OCI-LY7 (cell line): ENCODE measurements at regions not wholly inside any gene's neighbourhood (a gene's known extent, or its start where the extent isn't known, plus 50 kb on each side); places are given as distances from the start of the nearest gene placed in this dataset.

ENCODE experiments used
- EZH2phosphoT487 ChIP-seq: fragments of 200-600 bp; sonication (generic); IDR thresholded peaks from 2 replicates; pipeline ENCODE4 v1.6.1; 2018; ENCODE audit warnings: low read depth, borderline replicate concordance, mild to moderate bottlenecking, mixed run types, antibody characterized with exemption, low read length, moderate library complexity, mixed read lengths
- TF ChIP-seq, protein P1 (sequence below): fragments of 200-600 bp; sonication (generic); conservative IDR thresholded peaks from 2 replicates; pipeline ENCODE4 v1.5.1; 2014; ENCODE audit warnings: mild to moderate bottlenecking, antibody characterized with exemption, low read length, moderate library complexity, mixed read lengths

DNA sequence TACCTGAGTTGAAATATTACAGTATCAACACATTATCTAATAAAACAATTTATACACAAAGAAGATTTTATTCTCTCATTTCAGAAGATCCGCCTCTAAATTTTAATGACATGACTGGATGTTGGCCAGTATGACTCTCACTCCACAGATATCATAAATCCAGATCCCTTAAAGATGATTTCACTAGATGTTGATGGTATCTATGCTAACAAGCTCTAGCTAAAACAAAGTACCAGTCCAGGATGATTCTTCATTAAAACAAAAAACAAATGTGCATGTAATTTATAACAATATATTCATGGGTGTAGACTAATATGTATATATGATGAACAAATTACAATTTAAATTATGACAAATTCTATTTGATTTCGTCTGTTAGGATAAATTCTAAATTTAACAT lies 708.4 kb downstream of the SATB2 start:
- TF ChIP-seq, protein P1, sequence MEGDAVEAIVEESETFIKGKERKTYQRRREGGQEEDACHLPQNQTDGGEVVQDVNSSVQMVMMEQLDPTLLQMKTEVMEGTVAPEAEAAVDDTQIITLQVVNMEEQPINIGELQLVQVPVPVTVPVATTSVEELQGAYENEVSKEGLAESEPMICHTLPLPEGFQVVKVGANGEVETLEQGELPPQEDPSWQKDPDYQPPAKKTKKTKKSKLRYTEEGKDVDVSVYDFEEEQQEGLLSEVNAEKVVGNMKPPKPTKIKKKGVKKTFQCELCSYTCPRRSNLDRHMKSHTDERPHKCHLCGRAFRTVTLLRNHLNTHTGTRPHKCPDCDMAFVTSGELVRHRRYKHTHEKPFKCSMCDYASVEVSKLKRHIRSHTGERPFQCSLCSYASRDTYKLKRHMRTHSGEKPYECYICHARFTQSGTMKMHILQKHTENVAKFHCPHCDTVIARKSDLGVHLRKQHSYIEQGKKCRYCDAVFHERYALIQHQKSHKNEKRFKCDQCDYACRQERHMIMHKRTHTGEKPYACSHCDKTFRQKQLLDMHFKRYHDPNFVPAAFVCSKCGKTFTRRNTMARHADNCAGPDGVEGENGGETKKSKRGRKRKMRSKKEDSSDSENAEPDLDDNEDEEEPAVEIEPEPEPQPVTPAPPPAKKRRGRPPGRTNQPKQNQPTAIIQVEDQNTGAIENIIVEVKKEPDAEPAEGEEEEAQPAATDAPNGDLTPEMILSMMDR, result no peak
- TF ChIP-seq EZH2phosphoT487, result no peak
